Parathyroid adenoma (tissue), 2 donors: ENCODE measurements at regions not wholly inside any gene's neighbourhood (a gene's known extent, or its start where the extent isn't known, plus 50 kb on each side); places are given as distances from the start of the nearest gene placed in this dataset.

Experiments
- H2AFZ ChIP-seq: fragments of 300-600 bp; sonication (generic); one replicate; pipeline ENCODE4 v1.7.0; 2017; ENCODE audit warnings: antibody characterized with exemption, mild to moderate bottlenecking
- H3K27ac ChIP-seq: fragments of 300-600 bp; sonication (generic); one replicate; pipeline ENCODE4 v1.7.0; 2017
- H3K27me3 ChIP-seq: fragments of 300-600 bp; sonication (generic); one replicate; pipeline ENCODE4 v1.7.0; 2017; ENCODE audit warnings: low read length; ENCODE audit not compliant: control insufficient read depth, insufficient read depth
- H3K36me3 ChIP-seq: fragments of 300-600 bp; sonication (generic); one replicate; pipeline ENCODE4 v1.7.0; 2017; ENCODE audit warnings: low read length; ENCODE audit not compliant: control insufficient read depth, insufficient read depth
- H3K4me1 ChIP-seq: fragments of 300-600 bp; sonication (generic); one replicate; pipeline ENCODE4 v1.7.0; 2017; ENCODE audit warnings: control low read depth
- H3K4me2 ChIP-seq: fragments of 300-600 bp; sonication (generic); one replicate; pipeline ENCODE4 v1.7.0; 2017; ENCODE audit warnings: low read length
- H3K4me3 ChIP-seq: fragments of 300-600 bp; sonication (generic); one replicate; pipeline ENCODE4 v1.7.0; 2017; ENCODE audit warnings: low read depth, low read length
- H3K79me2 ChIP-seq: fragments of 300-600 bp; sonication (generic); one replicate; pipeline ENCODE4 v1.7.0; 2017; ENCODE audit warnings: control low read depth
- H3K9ac ChIP-seq: fragments of 300-600 bp; sonication (generic); one replicate; pipeline ENCODE4 v1.7.0; 2017; ENCODE audit warnings: mild to moderate bottlenecking
- H3K9me3 ChIP-seq: fragments of 300-600 bp; sonication (generic); one replicate; pipeline ENCODE4 v1.7.0; 2017; ENCODE audit warnings: low read length; ENCODE audit not compliant: control insufficient read depth
- CTCF ChIP-seq: fragments of 300-600 bp; sonication (generic); IDR thresholded peaks from one replicate; pipeline ENCODE4 v1.7.0; 2017; ENCODE audit warnings: antibody characterized with exemption, mild to moderate bottlenecking
- donor health status: primary hyperparathyroidism.

- no peak overlapping the region for H3K27ac ChIP-seq
Measured at GRCh38 chr18:10379522-10379921, 74.9 kb upstream of the APCDD1 start.

GRCh38 chr18:10381516-10381915 is 72.9 kb upstream of the APCDD1 start:
- Histone ChIP-seq H3K4me2 (no peak overlapping the region), H3K27me3 (no peaks in the 10 kb centered on the region), H3K27ac (no peak overlapping the region), H2AFZ (no peak overlapping the region), H3K9ac (no peak overlapping the region), H3K36me3 (no peaks in the 10 kb centered on the region), H3K4me3 (no peak overlapping the region), H3K4me1 (no peaks in the 10 kb centered on the region), H3K79me2 (no peaks in the 10 kb centered on the region), H3K9me3 (no peaks in the 10 kb centered on the region)
- TF ChIP-seq CTCF: no peak

More at GRCh38 chr18:10379522-10379921, 74.9 kb upstream of the APCDD1 start:
- Histone ChIP-seq H3K9ac (no peak overlapping the region), H2AFZ (peak overlapping the region; percentile 5), H3K36me3 (no peaks in the 10 kb centered on the region), H3K79me2 (no peaks in the 10 kb centered on the region), H3K4me2 (peak overlapping the region; percentile 23), H3K27me3 (no peaks in the 10 kb centered on the region), H3K4me1 (no peaks in the 10 kb centered on the region), H3K4me3 (no peak overlapping the region), H3K9me3 (no peaks in the 10 kb centered on the region)
- no peak for TF ChIP-seq CTCF

GRCh38 chr18:10381951-10382350 is 72.5 kb upstream of the APCDD1 start:
- Histone ChIP-seq H3K36me3 (no peaks in the 10 kb centered on the region), H3K79me2 (no peaks in the 10 kb centered on the region)

GRCh38 chr18:10386049-10386448 is 68.4 kb upstream of the APCDD1 start:
- no peak for TF ChIP-seq CTCF
- Histone ChIP-seq H3K9me3 (no peaks in the 10 kb centered on the region), H3K79me2 (no peaks in the 10 kb centered on the region), H3K27me3 (no peaks in the 10 kb centered on the region), H3K4me3 (no peak overlapping the region), H3K36me3 (no peaks in the 10 kb centered on the region), H3K27ac (no peak overlapping the region), H3K4me1 (no peaks in the 10 kb centered on the region), H3K9ac (no peak overlapping the region), H2AFZ (no peak overlapping the region), H3K4me2 (no peak overlapping the region)

More at GRCh38 chr18:10381951-10382350, 72.5 kb upstream of the APCDD1 start:
- no peak overlapping the region for H3K9ac ChIP-seq
- no peaks in the 10 kb centered on the region for H3K4me1 ChIP-seq
- H3K4me2 ChIP-seq: no peak overlapping the region
- no peaks in the 10 kb centered on the region for H3K27me3 ChIP-seq
- H3K4me3 ChIP-seq: no peak overlapping the region
- no peak overlapping the region for H2AFZ ChIP-seq
- no peaks in the 10 kb centered on the region for H3K9me3 ChIP-seq
- H3K27ac ChIP-seq: no peak overlapping the region
- TF ChIP-seq CTCF: no peak

GRCh38 chr18:10386956-10387355 is 67.5 kb upstream of the APCDD1 start:
- no peak overlapping the region for H3K4me3 ChIP-seq
- no peaks in the 10 kb centered on the region for H3K27me3 ChIP-seq
- H3K4me1 ChIP-seq: no peaks in the 10 kb centered on the region
- no peak overlapping the region for H2AFZ ChIP-seq
- no peaks in the 10 kb centered on the region for H3K9me3 ChIP-seq
- no peak overlapping the region for H3K4me2 ChIP-seq
- no peak for TF ChIP-seq CTCF
- H3K79me2 ChIP-seq: no peaks in the 10 kb centered on the region
- no peak overlapping the region for H3K9ac ChIP-seq
- no peak overlapping the region for H3K27ac ChIP-seq
- no peaks in the 10 kb centered on the region for H3K36me3 ChIP-seq
